PC-3 (cell line): ENCODE measurements at regions not wholly inside any gene's neighbourhood (a gene's known extent, or its start where the extent isn't known, plus 50 kb on each side); places are given as distances from the start of the nearest gene placed in this dataset.

Experiments
- ATAC-seq: fragments of 200-7000 bp; cut with Tn5 transposase; 2 replicates; pipeline ENCODE4 v1.9.1; 2020; ENCODE audit warnings: mild to moderate bottlenecking, moderate library complexity
- BruUV-seq: library from RNA; stranded (reverse); fragments of 400-500 nt; replicated peaks from 2 replicates; lab custom pipeline; 2021; lab: Mats Ljungman, UMichigan
- CTCF ChIA-PET: fragments of 300-600 bp; sonication (Branson Sonifier 250); formaldehyde crosslinking; loops from one replicate; lab custom pipeline; 2022; ENCODE audit warnings: antibody characterized with exemption; lab: Charles Lee
- POLR2A ChIA-PET: fragments of 300-600 bp; sonication (Branson Sonifier 250); formaldehyde crosslinking; loops from one replicate; lab custom pipeline; 2022; ENCODE audit warnings: antibody characterized with exemption; ENCODE audit not compliant: unreplicated experiment; lab: Charles Lee
- DNase-seq: peaks from one replicate; pipeline ENCODE4 v3.0.0-alpha.2; 2015
- H2AFZ ChIP-seq: fragments of 300-600 bp; sonication (generic); 2 replicates; pipeline ENCODE4 v1.6.0; 2016; ENCODE audit warnings: antibody characterized with exemption, low read length
- H3F3A ChIP-seq: fragments of 300-600 bp; sonication (generic); one replicate; pipeline ENCODE4 v1.6.0; 2017; ENCODE audit warnings: antibody characterized with exemption, low read length, control low read depth, mild to moderate bottlenecking; ENCODE audit not compliant: unreplicated experiment
- H3K27ac ChIP-seq: fragments of 300-600 bp; sonication (generic); 2 replicates; pipeline ENCODE4 v1.5.1; 2016; ENCODE audit warnings: mild to moderate bottlenecking, low read length
- H3K27me3 ChIP-seq: fragments of 300-600 bp; sonication (generic); 2 replicates; pipeline ENCODE4 v1.6.1; 2016; ENCODE audit warnings: low read length, mixed read lengths
- H3K36me3 ChIP-seq: fragments of 300-600 bp; sonication (generic); 2 replicates; pipeline ENCODE4 v1.6.1; 2016; ENCODE audit warnings: low read depth, mixed run types, low read length, mixed read lengths
- H3K4me1 ChIP-seq: fragments of 300-600 bp; sonication (generic); 2 replicates; pipeline ENCODE4 v1.5.1; 2016; ENCODE audit warnings: low read length; ENCODE audit not compliant: insufficient read depth
- H3K4me2 ChIP-seq: fragments of 300-600 bp; sonication (generic); 2 replicates; pipeline ENCODE4 v1.6.0; 2016; ENCODE audit warnings: low read length
- H3K4me3 ChIP-seq: fragments of 300-600 bp; sonication (generic); 2 replicates; pipeline ENCODE4 v1.5.1; 2016; ENCODE audit warnings: mild to moderate bottlenecking, low read length, mixed read lengths
- H3K79me2 ChIP-seq: fragments of 300-600 bp; sonication (generic); 2 replicates; pipeline ENCODE4 v1.6.1; 2017; ENCODE audit warnings: low read length, mixed read lengths
- H3K9ac ChIP-seq: fragments of 300-600 bp; sonication (generic); 2 replicates; pipeline ENCODE4 v1.6.0; 2016; ENCODE audit warnings: mild to moderate bottlenecking, low read length
- H3K9me2 ChIP-seq: fragments of 300-600 bp; sonication (generic); replicated peaks from 2 replicates; pipeline ENCODE4 v1.6.1; 2016; ENCODE audit warnings: mixed run types, low read length, mixed read lengths
- H3K9me3 ChIP-seq: fragments of 300-600 bp; sonication (generic); 2 replicates; pipeline ENCODE4 v1.6.1; 2016; ENCODE audit warnings: low read length, mixed read lengths
- H4K20me1 ChIP-seq: fragments of 300-600 bp; sonication (generic); 2 replicates; pipeline ENCODE4 v1.6.1; 2016; ENCODE audit warnings: low read length, mixed read lengths
- CTCF ChIP-seq: fragments of 300-600 bp; sonication (generic); conservative IDR thresholded peaks from 2 replicates; pipeline ENCODE4 v1.5.1; 2017; ENCODE audit warnings: antibody characterized with exemption, low read depth, mild to moderate bottlenecking, low read length
- EZH2 ChIP-seq: fragments of 300-600 bp; sonication (generic); IDR thresholded peaks from one replicate; pipeline ENCODE4 v1.6.1; 2017; ENCODE audit warnings: antibody characterized with exemption, mild to moderate bottlenecking, low read length; ENCODE audit not compliant: unreplicated experiment
- EZH2phosphoT487 ChIP-seq: fragments of 300-600 bp; sonication (generic); IDR thresholded peaks from 2 replicates; pipeline ENCODE4 v1.6.1; 2018; ENCODE audit warnings: mild to moderate bottlenecking, antibody characterized with exemption, low read length, borderline replicate concordance
- intact Hi-C: fragments of 100-400 bp; cut with micrococcal nuclease; formaldehyde crosslinking; loops from 2 replicates; pipeline ENCODE4 v1.9.0; 2023

DNA sequence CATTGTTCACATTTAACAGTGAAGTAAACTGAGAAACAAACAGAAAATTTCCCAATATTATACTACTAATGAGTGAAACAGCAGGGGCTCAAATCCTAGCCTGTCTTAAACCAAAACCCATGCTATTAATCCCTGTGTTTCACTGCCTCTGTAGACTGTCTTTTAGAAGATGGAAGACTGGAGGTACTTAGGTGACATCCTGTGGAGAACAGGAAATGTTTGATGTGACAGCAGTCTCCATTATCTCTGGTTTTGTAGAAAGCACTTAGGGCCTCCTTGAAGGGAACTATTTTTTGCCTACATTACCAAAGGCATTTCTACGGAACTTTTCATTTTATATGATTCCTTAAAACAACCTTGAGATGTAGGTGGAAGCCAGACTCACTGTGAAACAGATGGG is 288.1 kb upstream of the SORL1-AS1 start:
- Histone ChIP-seq H3K27me3 (no peaks in the 10 kb centered on the region), H4K20me1 (no peaks in the 10 kb centered on the region), H3K9me2 (no peaks in the 10 kb centered on the region), H3K9me3 (no peaks in the 10 kb centered on the region), H3K4me1 (no peaks in the 10 kb centered on the region), H3K36me3 (no peaks in the 10 kb centered on the region), H3K79me2 (no peaks in the 10 kb centered on the region), H3F3A (no peaks in the 10 kb centered on the region), H3K9ac (no peak overlapping the region), H3K4me2 (no peak overlapping the region), H2AFZ (no peak overlapping the region), H3K27ac (no peak overlapping the region), H3K4me3 (no peak overlapping the region)
- TF ChIP-seq EZH2 (no peak), EZH2phosphoT487 (no peak), CTCF (no peak)
- DNase-seq = no peak
- CTCF ChIA-PET = no interaction called here
- BruUV-seq = no TSS peak
- intact Hi-C loops = no loop called here
- ATAC-seq = no peak
- POLR2A ChIA-PET = no interaction called here

DNA sequence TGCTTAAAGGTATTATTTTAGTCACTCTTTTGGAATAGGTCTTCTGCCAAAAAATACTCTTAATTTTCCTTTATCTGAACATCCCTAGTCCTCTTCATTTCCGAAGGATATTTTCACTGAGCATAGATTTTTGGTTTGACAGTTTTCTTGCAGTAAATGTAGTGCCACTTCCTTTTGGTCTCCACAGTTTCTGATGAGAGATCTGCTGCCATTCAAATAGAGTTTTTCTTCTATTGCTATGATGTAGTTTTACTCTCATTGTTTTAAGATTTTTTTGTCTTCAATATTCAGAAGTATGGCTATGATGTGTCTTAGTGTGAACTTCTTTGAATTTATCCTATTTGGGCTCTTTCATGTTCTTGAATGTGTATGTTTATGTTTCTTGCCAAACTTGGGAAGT is 281.1 kb upstream of the SORL1-AS1 start:
- no peak for TF ChIP-seq EZH2phosphoT487
- TF ChIP-seq EZH2 = no peak
- TF ChIP-seq CTCF = no peak
- POLR2A ChIA-PET = no interaction called here
- intact Hi-C loops = no loop called here

GRCh38 chr11:121727942-121728341 is 275.2 kb upstream of the SORL1-AS1 start:
- DNase-seq = no peak
- CTCF ChIA-PET = no interaction called here
- no peaks in the 10 kb centered on the region for H4K20me1 ChIP-seq
- no peak overlapping the region for H3K27ac ChIP-seq
- H3K4me1 ChIP-seq = 0 out of 2 replicates have a peak, but pooled peaks cover 6% of the 10 kb centered on the region
- BruUV-seq = no TSS peak
- H2AFZ ChIP-seq = no peak overlapping the region
- no peak for TF ChIP-seq EZH2phosphoT487
- TF ChIP-seq CTCF = no peak
- no peak for TF ChIP-seq EZH2
- H3K9ac ChIP-seq = no peak overlapping the region
- no peaks in the 10 kb centered on the region for H3K9me2 ChIP-seq
- H3K79me2 ChIP-seq = no peaks in the 10 kb centered on the region
- H3K27me3 ChIP-seq = no peaks in the 10 kb centered on the region
- H3K4me3 ChIP-seq = no peak overlapping the region
- intact Hi-C loops = no loop called here
- H3F3A ChIP-seq = no peaks in the 10 kb centered on the region
- no peak for ATAC-seq
- H3K36me3 ChIP-seq = no peaks in the 10 kb centered on the region
- POLR2A ChIA-PET = no interaction called here
- no peak overlapping the region for H3K4me2 ChIP-seq
- no peaks in the 10 kb centered on the region for H3K9me3 ChIP-seq

More for the DNA sequence above, 281.1 kb upstream of the SORL1-AS1 start:
- no peaks in the 10 kb centered on the region for H3F3A ChIP-seq
- CTCF ChIA-PET = no interaction called here
- H3K27ac ChIP-seq = no peak overlapping the region
- DNase-seq (no peak), ATAC-seq (no peak)
- no peaks in the 10 kb centered on the region for H4K20me1 ChIP-seq
- H3K79me2 ChIP-seq = no peaks in the 10 kb centered on the region
- H3K36me3 ChIP-seq = no peaks in the 10 kb centered on the region
- no peaks in the 10 kb centered on the region for H3K9me2 ChIP-seq
- no peak overlapping the region for H3K9ac ChIP-seq
- H3K27me3 ChIP-seq = no peaks in the 10 kb centered on the region
- no peak overlapping the region for H2AFZ ChIP-seq
- H3K4me3 ChIP-seq = no peak overlapping the region
- no peaks in the 10 kb centered on the region for H3K4me1 ChIP-seq
- H3K9me3 ChIP-seq = 0 out of 2 replicates have a peak, but pooled peaks cover 5% of the 10 kb centered on the region
- BruUV-seq = no TSS peak
- no peak overlapping the region for H3K4me2 ChIP-seq
